AG04449 (cell line): ENCODE measurements at regions not wholly inside any gene's neighbourhood (a gene's known extent, or its start where the extent isn't known, plus 50 kb on each side); places are given as distances from the start of the nearest gene placed in this dataset.

Source experiments
- CTCF ChIA-PET: fragments of 350-600 bp; formaldehyde crosslinking; extraction: SDS; loops from one replicate; lab custom pipeline; 2021; ENCODE audit warnings: antibody characterized with exemption; lab: Yijun Ruan, JAX
- POLR2A ChIA-PET: fragments of 400-600, 350-600 bp; formaldehyde crosslinking; extraction: SDS; loops from one replicate; lab custom pipeline; 2020; ENCODE audit warnings: antibody characterized with exemption, inconsistent platforms; lab: Yijun Ruan, JAX
- DNase-seq: peaks from one replicate; pipeline ENCODE4 v3.0.0-alpha.2; 2010; ENCODE audit warnings: low read depth, low spot score
- H3K4me3 ChIP-seq: 2 replicates; pipeline ENCODE4 v1.5.1; 2011; ENCODE audit warnings: low read depth, mild to moderate bottlenecking, control low read depth, low read length
- TF ChIP-seq, protein P1 (sequence below): IDR thresholded peaks from one replicate; pipeline ENCODE4 v1.5.1; 2011; ENCODE audit warnings: mild to moderate bottlenecking, moderate library complexity, low read length, control low read depth, inconsistent platforms; ENCODE audit not compliant: insufficient read depth; ENCODE audit errors: missing control alignments

DNA sequence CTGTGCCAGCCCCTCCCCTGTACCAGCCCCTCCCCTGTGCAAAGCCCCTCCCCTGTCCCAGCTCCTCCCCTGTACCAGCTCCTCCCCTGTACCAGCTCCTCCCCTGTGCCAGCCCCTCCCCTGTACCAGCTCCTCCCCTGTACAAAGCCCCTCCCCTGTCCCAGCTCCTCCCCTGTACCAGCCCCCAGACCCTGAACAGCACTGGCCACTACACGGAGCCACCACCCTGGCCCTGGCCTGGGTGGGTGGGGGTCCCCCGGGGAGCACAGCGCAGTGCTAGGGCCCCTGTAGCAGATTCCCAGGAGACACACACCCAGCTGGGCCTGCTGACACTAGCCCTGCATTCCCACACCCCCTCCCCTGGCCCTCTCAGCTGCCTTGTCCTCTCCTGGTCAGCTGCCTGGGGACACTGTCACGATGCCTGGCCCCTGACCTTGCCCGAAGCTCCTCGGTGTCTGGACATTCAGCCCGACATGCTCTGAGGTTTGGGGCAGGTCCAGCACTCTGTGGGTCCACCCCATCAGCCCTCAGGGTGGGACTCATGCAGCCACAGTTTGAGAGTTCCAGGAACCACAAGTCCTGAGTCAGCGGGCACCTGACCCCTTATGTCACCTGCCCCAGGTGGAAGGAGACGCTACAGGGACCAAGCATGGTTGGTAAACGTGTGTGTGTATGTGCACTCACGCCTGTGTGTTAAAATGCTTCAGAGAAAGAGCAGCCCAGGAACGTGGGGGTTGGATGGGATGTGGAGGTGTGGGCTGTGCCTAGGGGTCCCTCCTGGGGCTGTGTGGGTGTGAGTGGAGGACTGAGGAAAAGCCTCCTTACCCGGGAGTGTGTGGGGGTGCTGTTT is 114.2 kb downstream of the METRNL start:
- ChIA-PET CTCF (no interaction called here), POLR2A (interaction anchor here (1.4 kb wide), 1 partner anchor 114 kb away, joined by 3 read pairs; the partner anchor contains the start of gene METRNL)
- DNase-seq, result no peak
- TF ChIP-seq, protein P1, sequence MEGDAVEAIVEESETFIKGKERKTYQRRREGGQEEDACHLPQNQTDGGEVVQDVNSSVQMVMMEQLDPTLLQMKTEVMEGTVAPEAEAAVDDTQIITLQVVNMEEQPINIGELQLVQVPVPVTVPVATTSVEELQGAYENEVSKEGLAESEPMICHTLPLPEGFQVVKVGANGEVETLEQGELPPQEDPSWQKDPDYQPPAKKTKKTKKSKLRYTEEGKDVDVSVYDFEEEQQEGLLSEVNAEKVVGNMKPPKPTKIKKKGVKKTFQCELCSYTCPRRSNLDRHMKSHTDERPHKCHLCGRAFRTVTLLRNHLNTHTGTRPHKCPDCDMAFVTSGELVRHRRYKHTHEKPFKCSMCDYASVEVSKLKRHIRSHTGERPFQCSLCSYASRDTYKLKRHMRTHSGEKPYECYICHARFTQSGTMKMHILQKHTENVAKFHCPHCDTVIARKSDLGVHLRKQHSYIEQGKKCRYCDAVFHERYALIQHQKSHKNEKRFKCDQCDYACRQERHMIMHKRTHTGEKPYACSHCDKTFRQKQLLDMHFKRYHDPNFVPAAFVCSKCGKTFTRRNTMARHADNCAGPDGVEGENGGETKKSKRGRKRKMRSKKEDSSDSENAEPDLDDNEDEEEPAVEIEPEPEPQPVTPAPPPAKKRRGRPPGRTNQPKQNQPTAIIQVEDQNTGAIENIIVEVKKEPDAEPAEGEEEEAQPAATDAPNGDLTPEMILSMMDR, result no peak
- H3K4me3 ChIP-seq, result no peak overlapping the region

DNA sequence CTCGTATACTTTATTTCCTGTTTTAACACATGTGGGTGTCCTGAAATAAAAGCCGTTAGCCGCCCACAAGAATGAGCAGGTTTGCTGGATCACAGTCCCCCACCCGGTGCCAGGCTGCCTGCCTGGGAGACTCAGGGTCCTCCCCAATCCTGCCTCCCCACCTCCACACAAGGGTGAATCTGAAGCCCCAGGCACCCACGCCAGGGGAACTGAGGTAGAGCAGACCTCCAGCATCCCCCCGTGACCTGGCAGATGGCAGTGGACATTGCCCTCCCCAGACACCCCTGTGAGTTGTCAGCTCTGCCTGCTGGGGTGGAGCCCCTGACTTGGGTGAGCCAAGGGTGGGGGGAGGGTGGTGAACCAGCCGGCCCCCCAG is 114.8 kb downstream of the METRNL start:
- ChIA-PET CTCF (no interaction called here), POLR2A (no interaction called here)
- H3K4me3 ChIP-seq, result no peak overlapping the region
- DNase-seq, result no peak
- TF ChIP-seq, protein P1, result no peak

DNA sequence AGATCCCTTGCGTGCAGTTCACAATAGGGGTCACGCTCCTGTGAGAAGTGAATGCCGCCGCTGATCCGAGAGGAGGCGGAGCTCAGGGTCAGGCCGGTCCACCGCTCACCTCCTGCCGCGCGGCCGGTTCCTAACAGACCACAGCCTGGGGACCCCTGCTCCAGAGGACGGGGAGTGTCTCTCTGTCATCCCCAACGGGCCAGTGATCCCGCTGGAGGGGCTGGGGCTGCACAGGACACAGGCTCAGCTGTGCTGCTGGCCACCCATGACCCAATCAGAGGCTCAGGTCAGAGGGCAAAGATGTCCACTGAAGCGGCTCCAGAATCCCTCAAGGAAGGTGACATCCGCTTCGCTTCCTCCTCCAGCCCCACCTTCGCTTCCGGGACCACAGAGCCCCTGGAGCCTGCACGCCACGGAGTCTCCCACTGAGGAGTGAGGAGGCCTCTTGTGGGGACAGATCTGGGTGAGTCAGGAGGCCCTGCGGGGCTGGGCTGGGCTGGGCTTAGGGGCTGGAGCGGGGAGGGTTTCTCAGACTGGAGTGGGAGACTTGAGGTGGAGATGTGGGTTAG is 115.4 kb downstream of the METRNL start:
- POLR2A ChIA-PET, result no interaction called here
- CTCF ChIA-PET, result no interaction called here
- no peak for DNase-seq

DNA sequence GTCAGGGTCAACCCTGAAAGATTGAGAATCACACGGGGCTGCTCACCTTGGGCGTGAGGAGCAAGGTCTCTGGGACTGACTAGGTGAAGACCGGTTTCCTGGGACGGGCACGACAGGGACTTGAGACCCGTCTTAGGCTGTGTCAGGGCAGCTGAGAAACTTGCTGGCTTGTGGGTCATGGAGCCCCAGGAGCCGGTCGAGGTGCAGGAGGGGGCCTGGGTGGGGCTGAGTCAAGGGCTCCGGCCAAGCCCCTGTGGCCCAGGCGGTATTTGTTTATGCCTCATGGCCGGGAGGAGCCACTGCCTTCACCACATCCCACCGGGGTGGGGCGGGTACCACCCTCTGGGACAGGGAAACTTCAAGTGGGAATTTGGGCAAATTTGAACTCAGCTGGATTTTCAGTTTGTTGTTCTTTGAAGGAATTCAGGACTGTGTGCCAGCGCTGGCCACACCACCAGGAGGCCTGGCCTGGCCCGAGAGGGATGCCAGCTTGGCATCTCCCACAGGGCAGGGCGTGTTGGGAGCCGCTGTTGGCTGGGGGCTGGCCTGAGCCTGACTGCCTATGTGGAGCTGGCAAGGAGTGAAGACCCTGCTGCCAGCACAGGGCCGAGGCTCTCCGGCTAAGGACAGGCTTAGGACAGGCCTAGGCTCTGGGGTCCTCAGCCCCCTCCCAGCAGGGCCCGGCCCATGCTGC is 116.1 kb downstream of the METRNL start:
- TF ChIP-seq, protein P1, result no peak
- H3K4me3 ChIP-seq, result no peak overlapping the region
- no peak for DNase-seq
- ChIA-PET CTCF (no interaction called here), POLR2A (interaction anchor here (0.9 kb wide), 1 partner anchor 112 kb away, joined by 4 read pairs; no protein-coding TSS in a partner anchor)

More for the DNA sequence above, 115.4 kb downstream of the METRNL start:
- H3K4me3 ChIP-seq, result no peak overlapping the region
- TF ChIP-seq, protein P1, result no peak

DNA sequence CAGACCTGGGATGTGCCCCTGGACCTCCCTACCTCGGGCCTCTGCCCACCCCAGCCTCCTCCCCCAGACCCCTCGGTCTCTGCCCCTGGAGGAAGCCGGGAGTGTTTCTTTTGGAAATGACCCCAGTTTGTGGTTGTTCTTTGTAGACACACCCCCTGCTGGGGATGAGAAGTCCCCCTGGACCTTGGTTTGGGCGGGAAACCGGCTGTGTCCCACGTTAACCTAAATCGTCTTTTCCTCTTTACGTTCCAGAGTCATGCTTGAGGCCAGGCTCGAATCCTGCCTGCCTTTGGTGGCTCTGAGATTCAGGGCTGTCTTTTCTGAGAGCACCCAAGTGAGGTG is 116.6 kb downstream of the METRNL start:
- ChIA-PET POLR2A (interaction anchor here (0.9 kb wide), 1 partner anchor 113 kb away, joined by 4 read pairs; no protein-coding TSS in a partner anchor), CTCF (no interaction called here)
- TF ChIP-seq, protein P1, result no peak
- H3K4me3 ChIP-seq, result no peak overlapping the region
- DNase-seq, result no peak

DNA sequence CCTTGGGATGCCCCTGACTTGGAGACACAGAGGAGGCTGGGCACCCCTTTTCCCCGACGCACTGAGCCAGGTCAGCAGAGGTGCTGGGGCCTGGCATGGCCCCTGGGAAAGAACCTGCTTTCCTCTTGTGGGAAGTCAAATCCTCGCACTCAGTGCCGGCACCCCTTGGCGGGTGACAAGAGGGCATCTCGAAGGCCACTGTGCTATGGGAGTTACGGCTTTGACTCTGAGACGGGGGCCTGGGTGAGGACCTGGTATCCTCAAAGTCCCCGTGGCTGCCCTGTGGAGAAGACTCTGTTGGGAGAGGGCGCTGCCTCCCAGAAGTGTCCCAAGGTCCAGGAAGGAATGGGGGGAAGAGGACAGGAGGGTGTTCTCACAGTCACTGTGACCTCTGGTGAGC is 117.0 kb downstream of the METRNL start:
- DNase-seq, result no peak
- ChIA-PET POLR2A (no interaction called here), CTCF (no interaction called here)
- TF ChIP-seq, protein P1, result no peak
- H3K4me3 ChIP-seq, result no peak overlapping the region
